ENCODE measurements at regions not wholly inside any gene's neighbourhood (a gene's known extent, or its start where the extent isn't known, plus 50 kb on each side); places are given as distances from the start of the nearest gene placed in this dataset.

DNA sequence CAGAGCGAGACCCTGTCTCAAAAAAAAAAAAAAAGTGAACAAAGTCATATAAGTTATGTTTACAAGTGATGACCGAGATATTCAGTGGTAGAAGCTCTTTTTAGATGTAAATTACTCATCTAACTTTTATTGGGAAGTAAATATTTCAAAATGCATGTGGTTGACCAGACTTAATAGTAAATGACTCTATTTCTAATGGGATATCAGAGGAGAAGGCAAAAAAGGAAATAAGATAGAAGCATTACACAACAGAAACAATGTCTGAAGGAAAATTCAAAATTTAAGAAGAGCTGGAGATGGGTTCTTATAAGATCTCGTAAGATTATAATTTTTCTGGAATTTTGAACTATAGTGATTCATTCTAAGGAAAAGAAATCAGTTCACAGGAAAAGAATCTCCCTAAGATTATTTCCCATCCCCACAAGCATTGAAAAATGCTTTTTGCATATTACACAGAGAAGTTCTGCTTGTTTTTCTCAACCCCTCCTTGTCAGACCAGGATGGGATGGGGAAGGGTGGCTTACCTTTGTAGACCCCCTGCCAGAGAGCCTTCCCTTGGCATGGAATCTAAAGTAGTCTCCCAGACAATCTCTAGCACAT, 63.1 kb upstream of the STK38L start:
- TF ChIP-seq, protein P1, sequence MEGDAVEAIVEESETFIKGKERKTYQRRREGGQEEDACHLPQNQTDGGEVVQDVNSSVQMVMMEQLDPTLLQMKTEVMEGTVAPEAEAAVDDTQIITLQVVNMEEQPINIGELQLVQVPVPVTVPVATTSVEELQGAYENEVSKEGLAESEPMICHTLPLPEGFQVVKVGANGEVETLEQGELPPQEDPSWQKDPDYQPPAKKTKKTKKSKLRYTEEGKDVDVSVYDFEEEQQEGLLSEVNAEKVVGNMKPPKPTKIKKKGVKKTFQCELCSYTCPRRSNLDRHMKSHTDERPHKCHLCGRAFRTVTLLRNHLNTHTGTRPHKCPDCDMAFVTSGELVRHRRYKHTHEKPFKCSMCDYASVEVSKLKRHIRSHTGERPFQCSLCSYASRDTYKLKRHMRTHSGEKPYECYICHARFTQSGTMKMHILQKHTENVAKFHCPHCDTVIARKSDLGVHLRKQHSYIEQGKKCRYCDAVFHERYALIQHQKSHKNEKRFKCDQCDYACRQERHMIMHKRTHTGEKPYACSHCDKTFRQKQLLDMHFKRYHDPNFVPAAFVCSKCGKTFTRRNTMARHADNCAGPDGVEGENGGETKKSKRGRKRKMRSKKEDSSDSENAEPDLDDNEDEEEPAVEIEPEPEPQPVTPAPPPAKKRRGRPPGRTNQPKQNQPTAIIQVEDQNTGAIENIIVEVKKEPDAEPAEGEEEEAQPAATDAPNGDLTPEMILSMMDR (conservative IDR thresholded peaks at IDR 0.05), result no peak
- TF ChIP-seq EZH2 (IDR thresholded peaks at IDR 0.05; ENCODE audit: low read depth), result no peak

All from PC-9 (cell line).